GM21528 (cell line): ENCODE measurements at regions not wholly inside any gene's neighbourhood (a gene's known extent, or its start where the extent isn't known, plus 50 kb on each side); places are given as distances from the start of the nearest gene placed in this dataset.

ENCODE experiments used
- ATAC-seq: cut with Tn5 transposase; IDR thresholded peaks from one replicate; pipeline ENCODE4 v1.9.1; 2021; ENCODE audit warnings: mild to moderate bottlenecking, moderate library complexity; ENCODE audit not compliant: unreplicated experiment, low FRiP score

DNA sequence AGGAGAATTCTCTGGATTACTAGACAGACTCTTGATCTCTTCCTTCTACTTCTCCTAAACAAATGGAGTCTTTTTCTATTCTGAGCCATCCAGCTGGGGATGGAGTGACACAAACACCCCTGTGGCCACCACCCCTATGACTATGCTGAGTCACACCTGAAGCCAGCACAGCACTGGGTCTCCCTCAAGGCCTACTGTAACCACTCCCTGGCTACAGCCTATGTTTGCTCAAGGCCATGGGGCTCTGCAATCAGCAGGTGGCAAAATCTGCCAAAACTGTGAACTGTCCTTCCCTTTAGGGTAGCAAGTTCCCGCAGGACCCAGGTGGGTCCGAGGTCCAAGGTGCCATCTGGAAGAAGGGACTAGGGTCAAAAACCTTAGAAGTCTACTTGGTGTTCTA is 132.3 kb downstream of the TINAG start:
- no peak for ATAC-seq

GRCh38 chr6:54441020-54441419 is 132.8 kb downstream of the TINAG start:
- ATAC-seq: no peak

DNA sequence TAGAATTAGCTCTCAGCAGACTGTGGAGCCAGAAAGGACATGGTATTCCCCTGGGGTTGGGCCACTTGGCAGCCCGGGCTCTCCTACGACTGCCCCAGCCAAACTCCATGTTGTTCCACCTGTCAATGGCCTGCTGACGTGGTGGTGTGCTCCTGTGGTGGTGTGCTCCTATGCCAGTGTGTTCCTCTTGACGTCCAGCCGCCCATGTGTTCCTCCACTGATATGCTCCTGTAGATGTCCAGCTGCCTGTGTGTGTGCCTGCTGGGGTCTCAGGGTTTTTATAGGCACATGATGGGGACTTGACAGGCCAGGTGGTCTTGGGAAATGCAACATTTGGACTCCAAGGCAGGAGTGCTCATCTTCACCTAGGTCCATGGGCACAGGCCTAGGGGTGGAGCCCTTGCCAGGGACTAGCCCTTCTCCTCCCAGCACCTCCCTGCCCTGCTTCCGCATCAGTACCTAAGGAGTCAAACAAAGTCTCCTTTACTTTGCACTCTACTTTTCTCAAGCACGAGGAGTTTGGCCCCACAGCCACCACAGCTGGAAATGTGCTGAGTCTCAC is 133.5 kb downstream of the TINAG start:
- no peak for ATAC-seq

DNA sequence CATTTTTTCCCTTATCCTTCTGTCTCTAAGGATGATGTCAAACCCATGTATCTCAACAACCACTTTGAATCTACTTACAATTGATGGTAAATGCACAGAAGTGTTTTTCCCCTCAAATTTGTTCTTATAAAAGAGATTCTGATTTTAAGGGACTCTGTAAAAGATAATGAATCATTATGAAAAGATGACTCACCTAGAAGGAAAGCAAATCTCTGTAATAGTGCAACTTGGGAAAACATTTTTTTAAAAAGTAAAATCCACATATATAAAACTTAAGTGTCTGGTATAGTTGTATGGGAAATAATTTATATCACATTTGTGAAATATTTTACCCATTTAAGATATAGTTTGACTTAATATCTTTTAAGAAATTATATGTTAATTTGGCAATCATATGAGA is 137.0 kb downstream of the TINAG start:
- ATAC-seq: no peak

DNA sequence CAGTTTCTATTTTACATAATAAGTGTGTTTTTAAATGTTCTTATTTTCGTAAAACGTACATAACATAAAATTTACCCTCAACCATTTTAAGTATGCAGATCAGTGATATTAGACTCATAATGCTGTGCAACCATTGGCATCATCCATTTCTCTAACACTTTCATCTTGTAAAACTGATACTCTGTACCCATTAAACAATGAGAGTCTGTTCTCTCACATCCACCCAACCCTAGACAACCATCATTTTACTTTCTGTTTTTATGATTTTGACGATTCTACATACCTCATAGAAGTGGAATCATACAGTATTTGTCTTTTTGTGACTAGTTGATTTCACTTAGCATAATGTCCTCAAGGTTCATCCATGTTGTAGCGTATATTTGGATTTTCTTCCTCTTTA is 140.4 kb downstream of the TINAG start:
- ATAC-seq: no peak

- no peak for ATAC-seq
Measured at GRCh38 chr6:54451516-54451915, 143.3 kb downstream of the TINAG start.

GRCh38 chr6:54463354-54464024 is 155.2 kb downstream of the TINAG start:
- no peak for ATAC-seq

GRCh38 chr6:54465649-54466300 is 157.5 kb downstream of the TINAG start:
- ATAC-seq: no peak

GRCh38 chr6:54467384-54467783 is 159.1 kb downstream of the TINAG start:
- no peak for ATAC-seq

DNA sequence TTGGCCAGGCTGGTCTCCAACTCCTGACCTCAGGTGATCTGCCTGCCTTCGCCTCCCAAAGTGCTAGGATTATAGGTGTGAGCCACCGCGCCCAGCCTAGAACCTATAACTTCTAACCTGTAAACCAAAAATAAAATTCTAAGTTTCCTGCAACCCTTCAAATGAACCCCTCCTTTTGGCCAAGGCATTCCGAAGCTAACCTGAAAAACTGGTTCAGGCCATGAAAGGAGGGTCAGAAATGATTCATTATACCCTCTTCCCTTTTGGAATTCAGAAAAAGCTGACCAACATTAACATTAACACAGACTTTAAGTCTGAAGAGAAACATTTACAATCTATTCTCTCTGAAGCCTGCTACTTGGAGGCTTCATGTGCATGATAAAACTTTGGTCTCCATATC is 165.1 kb downstream of the TINAG start:
- no peak for ATAC-seq

DNA sequence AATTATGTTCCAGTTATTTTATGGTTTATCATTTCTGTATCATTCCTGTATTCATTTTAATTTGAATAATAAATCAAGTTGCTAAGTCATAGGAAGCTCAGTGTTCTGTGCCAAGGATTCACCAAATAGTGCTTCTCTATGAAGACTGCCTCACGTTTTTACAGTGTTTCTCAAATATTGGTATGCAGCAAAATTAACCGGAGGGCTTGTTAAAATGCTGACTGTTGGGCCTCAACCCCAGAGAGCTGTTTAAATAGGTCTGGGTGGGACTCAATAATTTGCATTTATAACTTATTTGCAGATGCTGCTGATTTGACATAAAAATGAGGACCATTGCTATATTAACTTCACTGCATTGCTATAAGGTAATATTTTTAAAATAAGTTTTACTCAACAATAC is 166.7 kb downstream of the TINAG start:
- no peak for ATAC-seq

DNA sequence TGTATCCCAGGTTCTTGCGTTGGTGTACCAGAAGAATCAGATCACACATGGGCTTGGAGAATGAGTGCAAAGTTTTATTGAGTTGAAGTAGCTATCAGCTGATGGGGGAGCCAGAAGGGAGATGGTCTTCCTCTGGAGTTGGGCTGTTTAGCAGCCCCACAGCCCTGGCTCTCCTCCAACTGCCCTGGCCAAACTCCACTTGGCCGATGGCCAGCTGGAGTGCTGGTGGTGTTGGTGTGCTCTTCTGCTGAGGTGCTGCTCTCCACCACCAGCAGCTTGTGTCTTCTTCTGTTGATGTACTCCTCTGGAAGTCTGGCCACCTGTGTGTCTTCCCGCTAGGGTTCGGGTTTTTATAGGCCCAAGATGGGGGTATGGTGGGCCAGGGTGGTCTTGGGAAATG is 172.8 kb downstream of the TINAG start:
- ATAC-seq: no peak

DNA sequence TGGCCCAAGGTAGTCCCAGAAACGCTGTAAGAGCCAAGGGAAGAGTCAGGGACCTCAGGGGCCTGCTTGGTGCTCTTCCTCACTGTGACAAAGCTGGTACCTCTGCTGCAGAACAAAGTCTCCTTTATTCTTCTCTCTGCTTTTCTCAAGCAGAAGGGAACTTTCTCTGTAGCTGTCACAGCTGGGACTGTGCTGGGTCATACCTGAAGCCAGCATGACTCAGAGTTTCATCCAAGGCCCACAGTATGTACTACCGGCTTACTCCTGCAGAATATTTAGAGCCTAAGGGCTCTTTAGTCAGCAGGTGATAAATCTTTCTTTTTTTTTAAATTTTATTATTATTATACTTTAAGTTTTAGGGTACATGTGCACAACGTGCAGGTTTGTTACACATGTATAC is 183.2 kb downstream of the TINAG start:
- no peak for ATAC-seq

GRCh38 chr6:54493138-54493537 is 184.9 kb downstream of the TINAG start:
- no peak for ATAC-seq

GRCh38 chr6:54503144-54503543 is 194.9 kb downstream of the TINAG start:
- ATAC-seq: no peak

DNA sequence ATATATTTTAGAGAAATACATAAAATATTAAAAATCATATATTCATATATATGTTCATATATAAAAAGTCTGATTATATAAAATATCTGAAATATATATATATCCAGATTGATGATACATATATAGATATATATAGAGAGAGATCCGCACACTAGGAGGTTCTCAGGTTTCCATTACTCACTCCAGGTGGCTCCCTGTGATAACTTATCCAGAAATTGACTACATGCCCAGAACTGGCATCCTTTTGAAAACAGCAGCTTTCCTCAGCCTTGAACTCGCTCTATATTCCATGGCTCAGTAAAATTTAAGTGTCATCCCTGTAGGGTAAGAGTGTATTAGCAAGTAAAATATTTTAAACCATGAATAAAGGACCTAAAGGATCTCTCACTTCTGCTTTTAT is 206.8 kb downstream of the TINAG start:
- no peak for ATAC-seq

- no peak for ATAC-seq
Measured at GRCh38 chr6:54515713-54516112, 207.5 kb downstream of the TINAG start.

DNA sequence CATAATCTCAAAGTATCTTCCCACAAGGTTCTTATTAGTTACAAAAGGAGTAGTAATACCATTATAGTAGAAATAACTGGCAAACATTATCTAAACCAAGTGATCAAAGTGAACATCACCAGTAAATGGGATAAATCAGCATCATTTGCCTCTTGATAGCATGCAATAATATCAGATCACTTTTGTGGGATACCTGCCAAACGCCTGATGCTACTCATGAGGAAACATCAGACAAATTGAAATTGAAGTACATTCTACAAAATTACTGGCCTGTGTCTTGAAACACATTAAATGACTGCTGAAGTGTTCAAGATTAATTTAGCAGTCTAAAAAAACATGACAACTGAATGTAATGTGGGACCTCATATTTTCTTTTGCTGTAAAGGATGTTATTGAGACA is 208.1 kb downstream of the TINAG start:
- ATAC-seq: no peak

- no peak for ATAC-seq
Measured at GRCh38 chr6:54519161-54519560, 210.9 kb downstream of the TINAG start.

- no peak for ATAC-seq
Measured at GRCh38 chr6:54525731-54526130, 217.5 kb downstream of the TINAG start.

GRCh38 chr6:54533567-54533966 is 225.3 kb downstream of the TINAG start:
- ATAC-seq: no peak

DNA sequence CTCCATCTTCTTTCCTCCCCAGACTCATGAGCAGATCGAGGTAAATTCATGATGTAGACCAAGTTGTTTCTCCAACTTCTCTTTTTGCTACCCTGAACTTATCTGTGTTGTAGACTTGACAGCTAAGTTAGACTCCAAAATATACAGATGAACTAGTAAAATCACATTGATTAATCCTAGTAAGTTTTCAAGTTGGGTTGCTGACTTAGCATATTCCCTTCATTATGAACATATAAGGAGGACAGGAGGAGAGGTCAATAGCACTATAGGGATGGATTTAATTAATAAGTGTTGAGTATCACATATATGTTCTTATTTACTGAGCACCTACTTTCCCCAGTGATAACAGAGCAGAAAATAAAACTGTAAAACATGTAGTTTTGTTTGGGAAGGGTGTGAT is 227.3 kb downstream of the TINAG start:
- no peak for ATAC-seq
